MG63 (cell line): ENCODE measurements at regions not wholly inside any gene's neighbourhood (a gene's known extent, or its start where the extent isn't known, plus 50 kb on each side); places are given as distances from the start of the nearest gene placed in this dataset.

Experiments
- DNase-seq: peaks from one replicate; pipeline ENCODE4 v3.0.0-alpha.2; 2020
- H3K27me3 ChIP-seq: fragments of 250-450 bp; sonication (Bioruptor Pico); 2 replicates; pipeline ENCODE4 v1.5.1; 2020; ENCODE audit warnings: mild to moderate bottlenecking, moderate library complexity
- H3K36me3 ChIP-seq: fragments of 250-450 bp; sonication (Bioruptor Pico); 2 replicates; pipeline ENCODE4 v1.5.1; 2020; ENCODE audit warnings: mild to moderate bottlenecking, moderate library complexity
- H3K4me3 ChIP-seq: fragments of 250-450 bp; sonication (Bioruptor Pico); 2 replicates; pipeline ENCODE4 v1.5.1; 2020; ENCODE audit warnings: mild to moderate bottlenecking, moderate library complexity
- H3K9me3 ChIP-seq: fragments of 250-450 bp; sonication (Bioruptor Pico); 2 replicates; pipeline ENCODE4 v1.5.1; 2020; ENCODE audit warnings: mild to moderate bottlenecking, moderate library complexity

- DNase-seq = no peak
- H3K4me3 ChIP-seq = no peak overlapping the region
- H3K9me3 ChIP-seq = no peaks in the 10 kb centered on the region
These were observed 330.7 kb upstream of the SLCO3A1 start for GRCh38 chr15:91522605-91523332.

GRCh38 chr15:91523596-91523995 is 329.9 kb upstream of the SLCO3A1 start:
- no peak overlapping the region for H3K4me3 ChIP-seq
- H3K27me3 ChIP-seq = no peaks in the 10 kb centered on the region
- H3K9me3 ChIP-seq = no peaks in the 10 kb centered on the region
- DNase-seq = no peak
- no peaks in the 10 kb centered on the region for H3K36me3 ChIP-seq

More at GRCh38 chr15:91522605-91523332, 330.7 kb upstream of the SLCO3A1 start:
- no peaks in the 10 kb centered on the region for H3K36me3 ChIP-seq
- no peaks in the 10 kb centered on the region for H3K27me3 ChIP-seq

GRCh38 chr15:91524534-91524933 is 329.0 kb upstream of the SLCO3A1 start:
- no peak overlapping the region for H3K4me3 ChIP-seq
- H3K9me3 ChIP-seq = no peaks in the 10 kb centered on the region
- no peaks in the 10 kb centered on the region for H3K36me3 ChIP-seq
- H3K27me3 ChIP-seq = no peaks in the 10 kb centered on the region
- no peak for DNase-seq

GRCh38 chr15:91525751-91526150 is 327.8 kb upstream of the SLCO3A1 start:
- H3K36me3 ChIP-seq = no peaks in the 10 kb centered on the region
- DNase-seq = no peak
- no peak overlapping the region for H3K4me3 ChIP-seq
- no peaks in the 10 kb centered on the region for H3K9me3 ChIP-seq
- no peaks in the 10 kb centered on the region for H3K27me3 ChIP-seq

GRCh38 chr15:91526424-91526823 is 327.1 kb upstream of the SLCO3A1 start:
- Histone ChIP-seq H3K36me3 (no peaks in the 10 kb centered on the region), H3K9me3 (no peaks in the 10 kb centered on the region), H3K4me3 (no peak overlapping the region), H3K27me3 (no peaks in the 10 kb centered on the region)
- DNase-seq = no peak

- H3K36me3 ChIP-seq = no peaks in the 10 kb centered on the region
- no peak overlapping the region for H3K4me3 ChIP-seq
- H3K9me3 ChIP-seq = no peaks in the 10 kb centered on the region
- DNase-seq = no peak
- H3K27me3 ChIP-seq = no peaks in the 10 kb centered on the region
These were observed 324.7 kb upstream of the SLCO3A1 start for GRCh38 chr15:91528801-91529200.

GRCh38 chr15:91529534-91529933 is 324.0 kb upstream of the SLCO3A1 start:
- Histone ChIP-seq H3K4me3 (no peak overlapping the region), H3K27me3 (no peaks in the 10 kb centered on the region), H3K9me3 (no peaks in the 10 kb centered on the region), H3K36me3 (no peaks in the 10 kb centered on the region)
- no peak for DNase-seq

GRCh38 chr15:91530279-91530678 is 323.2 kb upstream of the SLCO3A1 start:
- Histone ChIP-seq H3K27me3 (no peaks in the 10 kb centered on the region), H3K36me3 (no peaks in the 10 kb centered on the region), H3K4me3 (no peak overlapping the region), H3K9me3 (no peaks in the 10 kb centered on the region)
- no peak for DNase-seq

- H3K27me3 ChIP-seq = no peaks in the 10 kb centered on the region
- no peak overlapping the region for H3K4me3 ChIP-seq
- H3K36me3 ChIP-seq = no peaks in the 10 kb centered on the region
- no peaks in the 10 kb centered on the region for H3K9me3 ChIP-seq
- no peak for DNase-seq
These were observed 322.4 kb upstream of the SLCO3A1 start for GRCh38 chr15:91530956-91531582.

- H3K27me3 ChIP-seq = no peaks in the 10 kb centered on the region
- no peak for DNase-seq
- no peaks in the 10 kb centered on the region for H3K36me3 ChIP-seq
- H3K4me3 ChIP-seq = no peak overlapping the region
- no peaks in the 10 kb centered on the region for H3K9me3 ChIP-seq
These were observed 319.3 kb upstream of the SLCO3A1 start for GRCh38 chr15:91534235-91534634.

GRCh38 chr15:91534976-91535375 is 318.5 kb upstream of the SLCO3A1 start:
- Histone ChIP-seq H3K4me3 (no peak overlapping the region), H3K9me3 (no peaks in the 10 kb centered on the region), H3K27me3 (no peaks in the 10 kb centered on the region), H3K36me3 (no peaks in the 10 kb centered on the region)
- DNase-seq = no peak

GRCh38 chr15:91535856-91536500 is 317.5 kb upstream of the SLCO3A1 start:
- DNase-seq = no peak
- Histone ChIP-seq H3K9me3 (no peaks in the 10 kb centered on the region), H3K4me3 (no peak overlapping the region), H3K36me3 (no peaks in the 10 kb centered on the region), H3K27me3 (no peaks in the 10 kb centered on the region)

GRCh38 chr15:91537856-91538255 is 315.7 kb upstream of the SLCO3A1 start:
- no peak overlapping the region for H3K4me3 ChIP-seq
- H3K36me3 ChIP-seq = no peaks in the 10 kb centered on the region
- no peaks in the 10 kb centered on the region for H3K9me3 ChIP-seq
- no peaks in the 10 kb centered on the region for H3K27me3 ChIP-seq
- DNase-seq = no peak

- Histone ChIP-seq H3K9me3 (no peaks in the 10 kb centered on the region), H3K4me3 (no peak overlapping the region), H3K36me3 (no peaks in the 10 kb centered on the region), H3K27me3 (no peaks in the 10 kb centered on the region)
- DNase-seq = no peak
These were observed 314.7 kb upstream of the SLCO3A1 start for GRCh38 chr15:91538782-91539181.

- no peaks in the 10 kb centered on the region for H3K36me3 ChIP-seq
- no peak for DNase-seq
- no peak overlapping the region for H3K4me3 ChIP-seq
- no peaks in the 10 kb centered on the region; the same call in 1 of the 2 replicates for H3K9me3 ChIP-seq
- 0 out of 2 replicates have a peak, but pooled peaks cover 2% of the 10 kb centered on the region for H3K27me3 ChIP-seq
These were observed 312.2 kb upstream of the SLCO3A1 start for GRCh38 chr15:91541286-91541685.

- no peak for DNase-seq
- H3K27me3 ChIP-seq = 0 out of 2 replicates have a peak, but pooled peaks cover 2% of the 10 kb centered on the region
- no peak overlapping the region for H3K4me3 ChIP-seq
- H3K9me3 ChIP-seq = no peaks in the 10 kb centered on the region; the same call in 1 of the 2 replicates
- H3K36me3 ChIP-seq = no peaks in the 10 kb centered on the region
These were observed 311.3 kb upstream of the SLCO3A1 start for GRCh38 chr15:91542226-91542625.

- no peak overlapping the region for H3K4me3 ChIP-seq
- DNase-seq = no peak
- H3K9me3 ChIP-seq = no peaks in the 10 kb centered on the region; the same call in 1 of the 2 replicates
- no peaks in the 10 kb centered on the region for H3K36me3 ChIP-seq
- 0 out of 2 replicates have a peak, but pooled peaks cover 2% of the 10 kb centered on the region for H3K27me3 ChIP-seq
These were observed 306.2 kb upstream of the SLCO3A1 start for GRCh38 chr15:91547356-91547755.
